ENCODE measurements at regions not wholly inside any gene's neighbourhood (a gene's known extent, or its start where the extent isn't known, plus 50 kb on each side); places are given as distances from the start of the nearest gene placed in this dataset.

- no peak for DNase-seq
Measured at GRCh38 chr7:46975493-46975892, 606.4 kb downstream of the TNS3 start.

- DNase-seq = no peak
Measured at GRCh38 chr7:46972205-46972604, 609.7 kb downstream of the TNS3 start.

GRCh38 chr7:46970476-46970875 lies 611.4 kb downstream of the TNS3 start:
- no peak for DNase-seq

GRCh38 chr7:46970131-46970430 lies 611.8 kb downstream of the TNS3 start:
- DNase-seq = no peak

- DNase-seq = no peak
Measured at GRCh38 chr7:46969303-46970130, 612.4 kb downstream of the TNS3 start.

GRCh38 chr7:46968003-46968402 lies 613.9 kb downstream of the TNS3 start:
- no peak for DNase-seq

GRCh38 chr7:46963719-46964118 lies 618.2 kb downstream of the TNS3 start:
- no peak for DNase-seq

GRCh38 chr7:46960970-46961369 lies 620.9 kb downstream of the TNS3 start:
- no peak for DNase-seq

GRCh38 chr7:46957195-46957594 lies 624.7 kb downstream of the TNS3 start:
- DNase-seq = no peak

- no peak for DNase-seq
Measured at GRCh38 chr7:46955531-46955930, 626.4 kb downstream of the TNS3 start.

GRCh38 chr7:46954181-46954580 lies 627.7 kb downstream of the TNS3 start:
- no peak for DNase-seq

GRCh38 chr7:46953008-46953407 lies 628.9 kb downstream of the TNS3 start:
- DNase-seq = no peak

- no peak for DNase-seq
Measured at GRCh38 chr7:46949270-46949931, 632.5 kb downstream of the TNS3 start.

- DNase-seq = no peak
Measured at GRCh38 chr7:46948716-46949115, 633.2 kb downstream of the TNS3 start.

- no peak for DNase-seq
Measured at GRCh38 chr7:46945328-46945727, 636.6 kb downstream of the TNS3 start.

- DNase-seq = no peak
Measured at GRCh38 chr7:46943996-46944395, 637.9 kb downstream of the TNS3 start.

GRCh38 chr7:46942574-46942973 lies 639.3 kb downstream of the TNS3 start:
- no peak for DNase-seq

- no peak for DNase-seq
Measured at GRCh38 chr7:46940178-46940577, 641.7 kb downstream of the TNS3 start.

- no peak for DNase-seq
Measured at GRCh38 chr7:46939558-46939957, 642.4 kb downstream of the TNS3 start.

GRCh38 chr7:46939089-46939488 lies 642.8 kb downstream of the TNS3 start:
- no peak for DNase-seq

GRCh38 chr7:46937826-46938225 lies 644.1 kb downstream of the TNS3 start:
- no peak for DNase-seq

- no peak for DNase-seq
Measured at GRCh38 chr7:46934198-46934825, 647.6 kb downstream of the TNS3 start.

- no peak for DNase-seq
Measured at GRCh38 chr7:46933596-46933995, 648.3 kb downstream of the TNS3 start.

Measured in effector CD8-positive, alpha-beta T cell (primary cell).